ENCODE measurements at regions not wholly inside any gene's neighbourhood (a gene's known extent, or its start where the extent isn't known, plus 50 kb on each side); places are given as distances from the start of the nearest gene placed in this dataset.

GRCh38 chr13:37981932-37982331 lies 112.4 kb upstream of the TRPC4 start:
- TF ChIP-seq EZH2 (IDR thresholded peaks at IDR 0.05; ENCODE audit: borderline replicate concordance, low read depth, low read length, severe bottlenecking) (no peak), CTCF (IDR thresholded peaks at IDR 0.05; ENCODE audit: borderline replicate concordance, extremely low read depth, low read length, poor library complexity, severe bottlenecking) (no peak)

Measured in DND-41 (cell line).